ENCODE measurements at regions not wholly inside any gene's neighbourhood (a gene's known extent, or its start where the extent isn't known, plus 50 kb on each side); places are given as distances from the start of the nearest gene placed in this dataset.

DNA sequence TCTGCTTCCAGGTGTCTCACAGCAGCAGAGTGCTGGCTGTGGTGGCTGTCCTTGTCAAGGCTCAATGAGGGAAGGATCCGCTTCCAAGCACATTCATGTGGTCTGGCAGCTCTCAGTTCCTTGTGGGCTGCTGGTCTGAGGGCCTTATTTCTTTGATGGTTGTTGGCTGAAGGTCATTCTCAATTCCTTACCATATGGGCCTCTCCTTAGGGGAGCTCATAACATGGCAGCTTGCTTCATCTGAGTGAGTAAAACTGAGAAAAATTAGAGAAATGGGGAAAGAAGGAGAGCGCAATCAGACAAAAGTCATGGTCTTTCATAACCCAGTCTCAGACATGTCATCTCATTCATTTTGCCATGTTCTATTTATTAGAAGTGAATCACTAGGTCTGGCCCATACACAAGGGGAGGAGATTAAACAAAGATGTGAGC, 81.7 kb upstream of the TSPAN2 start:
- TF ChIP-seq, protein P1, sequence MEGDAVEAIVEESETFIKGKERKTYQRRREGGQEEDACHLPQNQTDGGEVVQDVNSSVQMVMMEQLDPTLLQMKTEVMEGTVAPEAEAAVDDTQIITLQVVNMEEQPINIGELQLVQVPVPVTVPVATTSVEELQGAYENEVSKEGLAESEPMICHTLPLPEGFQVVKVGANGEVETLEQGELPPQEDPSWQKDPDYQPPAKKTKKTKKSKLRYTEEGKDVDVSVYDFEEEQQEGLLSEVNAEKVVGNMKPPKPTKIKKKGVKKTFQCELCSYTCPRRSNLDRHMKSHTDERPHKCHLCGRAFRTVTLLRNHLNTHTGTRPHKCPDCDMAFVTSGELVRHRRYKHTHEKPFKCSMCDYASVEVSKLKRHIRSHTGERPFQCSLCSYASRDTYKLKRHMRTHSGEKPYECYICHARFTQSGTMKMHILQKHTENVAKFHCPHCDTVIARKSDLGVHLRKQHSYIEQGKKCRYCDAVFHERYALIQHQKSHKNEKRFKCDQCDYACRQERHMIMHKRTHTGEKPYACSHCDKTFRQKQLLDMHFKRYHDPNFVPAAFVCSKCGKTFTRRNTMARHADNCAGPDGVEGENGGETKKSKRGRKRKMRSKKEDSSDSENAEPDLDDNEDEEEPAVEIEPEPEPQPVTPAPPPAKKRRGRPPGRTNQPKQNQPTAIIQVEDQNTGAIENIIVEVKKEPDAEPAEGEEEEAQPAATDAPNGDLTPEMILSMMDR (IDR thresholded peaks at IDR 0.05), result no peak
- no peak for TF ChIP-seq EZH2 (IDR thresholded peaks at IDR 0.05)

Measured in neural progenitor cell (in vitro differentiated cells).